Stimulated activated CD4-positive, alpha-beta T cell treated with anti-CD3 and anti-CD28 coated beads, Interleukin-15, amount 100 ng/mL, for 48 hours (primary cell): ENCODE measurements at regions not wholly inside any gene's neighbourhood (a gene's known extent, or its start where the extent isn't known, plus 50 kb on each side); places are given as distances from the start of the nearest gene placed in this dataset.

Experiments used
- DNase-seq, 2 donors: peaks; one replicate each; pipeline ENCODE4 v3.0.0-alpha.2; 2020; ENCODE audit warnings: low read depth in 2 of 2

DNA sequence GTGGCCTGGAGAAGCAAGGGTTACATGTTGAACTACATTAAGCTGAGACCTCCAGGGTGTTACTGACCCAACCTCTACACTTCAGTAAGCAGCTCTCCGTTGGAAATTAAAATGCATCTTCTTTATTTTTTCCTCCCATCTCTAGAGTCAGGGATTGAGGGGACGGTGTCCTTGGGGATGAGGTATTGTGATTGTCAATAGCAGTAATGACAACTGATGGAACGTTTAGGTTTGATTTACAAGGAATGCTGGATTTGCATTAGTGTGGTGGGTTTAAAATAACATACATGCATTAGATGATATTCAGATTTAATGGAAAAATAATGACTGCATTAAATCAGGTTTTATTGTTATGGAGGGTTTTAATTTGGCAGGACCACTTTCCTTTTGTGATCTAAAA, 82.9 kb upstream of the NTRK2 start:
- DNase-seq = no peak

DNA sequence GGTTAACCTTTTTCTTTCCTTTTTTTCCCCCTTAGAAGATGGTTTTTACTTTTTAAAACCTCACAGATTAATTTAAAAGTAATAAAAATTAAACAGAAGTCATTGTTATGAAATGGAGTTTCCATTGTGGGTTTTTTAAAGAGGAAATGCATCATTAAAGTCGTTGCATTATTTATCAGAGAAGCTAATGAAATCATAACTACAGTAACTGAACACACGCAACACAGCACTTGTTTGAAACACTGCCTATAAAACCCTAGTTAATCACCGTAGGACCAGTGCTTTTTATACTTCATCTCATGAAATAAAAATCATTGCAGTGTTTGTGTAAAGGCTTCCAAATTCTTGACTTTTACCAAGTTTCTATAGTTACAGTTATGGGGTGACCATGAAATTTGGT, 82.4 kb upstream of the NTRK2 start:
- DNase-seq = no peak

DNA sequence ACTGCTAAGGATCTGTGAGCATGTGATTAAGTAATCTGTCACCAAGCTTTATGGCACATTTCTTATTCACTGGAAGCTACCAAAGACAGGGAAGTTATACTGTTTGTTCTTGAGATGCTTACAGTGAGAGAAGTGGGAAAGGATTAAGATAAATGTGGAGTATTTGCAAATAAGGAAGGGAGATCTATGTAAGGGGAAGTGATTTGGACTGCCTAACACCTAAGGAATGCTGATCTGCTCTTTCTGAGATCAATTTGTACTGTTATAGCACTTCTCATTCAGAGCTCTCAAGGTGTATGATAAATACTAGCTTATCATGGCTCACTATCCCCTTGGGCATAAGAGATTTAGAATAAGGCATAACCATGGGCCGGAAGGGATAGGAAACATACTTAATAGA, 80.0 kb upstream of the NTRK2 start:
- DNase-seq = no peak

DNA sequence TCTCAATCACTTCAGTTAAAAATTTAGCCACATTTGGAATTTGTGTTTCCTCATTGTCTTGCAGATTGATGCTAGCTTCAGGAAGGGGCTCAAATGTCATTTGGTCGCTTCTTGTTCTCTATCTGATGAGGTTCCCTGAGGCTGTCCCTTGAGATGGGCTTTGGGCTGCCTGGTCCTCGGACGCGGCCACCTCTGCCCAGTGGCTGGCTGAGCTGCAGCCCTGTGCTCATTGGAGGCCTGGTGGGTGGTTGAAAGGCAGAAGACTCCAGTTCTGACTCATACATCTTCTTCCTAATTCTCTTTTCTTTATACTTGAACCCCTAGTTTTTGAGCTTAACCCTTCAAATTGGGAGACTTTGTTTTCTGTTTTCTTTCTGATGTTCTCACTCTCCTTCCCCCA, 78.8 kb upstream of the NTRK2 start:
- DNase-seq = no peak

DNA sequence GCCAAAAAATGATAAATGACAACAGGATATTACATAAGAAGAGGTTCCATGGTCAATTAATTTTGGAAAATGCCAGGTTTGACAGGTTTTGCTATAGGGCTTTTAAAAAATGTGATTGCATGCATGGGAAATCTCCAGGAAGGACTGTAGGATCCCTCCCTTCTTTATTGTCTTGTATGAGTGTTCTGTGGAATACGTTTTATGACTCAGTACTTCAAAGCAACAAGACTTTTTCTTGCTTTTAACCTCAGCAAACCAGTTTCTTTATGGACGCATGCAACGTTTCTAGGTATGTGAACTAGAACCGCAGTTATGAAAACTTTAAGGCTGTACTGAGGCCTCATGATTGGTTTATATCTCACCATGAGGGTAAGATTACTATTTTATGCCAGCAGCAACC, 76.6 kb upstream of the NTRK2 start:
- DNase-seq = no peak

DNA sequence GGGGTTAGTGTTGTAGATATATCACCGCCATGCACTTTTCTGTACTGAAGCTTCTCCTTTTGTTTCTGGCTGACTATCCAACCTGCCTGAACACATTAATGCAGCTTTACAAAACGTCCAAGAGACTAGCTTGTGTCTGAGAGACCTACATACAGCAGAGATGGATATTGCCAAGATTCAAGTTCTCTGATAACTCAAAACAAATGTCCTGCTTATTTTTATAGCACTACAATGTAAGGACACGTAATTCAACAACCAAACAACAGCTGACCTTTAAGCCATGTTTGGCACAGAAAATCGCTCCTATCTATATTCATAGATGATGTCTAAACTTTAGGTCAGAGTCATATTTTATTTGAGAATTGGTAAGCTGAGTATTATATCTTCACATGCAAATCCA, 76.2 kb upstream of the NTRK2 start:
- DNase-seq = no peak

DNA sequence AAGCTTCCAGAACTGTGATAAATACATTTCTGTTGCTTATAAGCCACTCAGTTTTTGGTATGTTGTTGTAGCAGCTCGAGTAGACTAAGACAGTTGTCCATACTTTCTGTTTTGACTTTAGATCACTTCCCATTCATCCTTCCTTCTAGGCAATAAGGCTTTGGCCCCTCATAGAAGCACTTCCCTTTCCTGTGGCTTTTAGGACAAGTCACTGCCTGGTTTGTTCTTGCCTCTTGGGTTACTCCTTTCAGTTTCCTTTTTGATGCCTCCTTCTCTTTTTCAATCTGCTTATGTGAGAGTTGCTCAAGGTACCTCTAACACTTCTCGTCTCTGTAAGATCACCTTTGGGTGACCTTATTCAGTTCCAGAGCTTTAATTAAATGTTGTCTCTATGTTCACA, 72.4 kb upstream of the NTRK2 start:
- no peak for DNase-seq

DNA sequence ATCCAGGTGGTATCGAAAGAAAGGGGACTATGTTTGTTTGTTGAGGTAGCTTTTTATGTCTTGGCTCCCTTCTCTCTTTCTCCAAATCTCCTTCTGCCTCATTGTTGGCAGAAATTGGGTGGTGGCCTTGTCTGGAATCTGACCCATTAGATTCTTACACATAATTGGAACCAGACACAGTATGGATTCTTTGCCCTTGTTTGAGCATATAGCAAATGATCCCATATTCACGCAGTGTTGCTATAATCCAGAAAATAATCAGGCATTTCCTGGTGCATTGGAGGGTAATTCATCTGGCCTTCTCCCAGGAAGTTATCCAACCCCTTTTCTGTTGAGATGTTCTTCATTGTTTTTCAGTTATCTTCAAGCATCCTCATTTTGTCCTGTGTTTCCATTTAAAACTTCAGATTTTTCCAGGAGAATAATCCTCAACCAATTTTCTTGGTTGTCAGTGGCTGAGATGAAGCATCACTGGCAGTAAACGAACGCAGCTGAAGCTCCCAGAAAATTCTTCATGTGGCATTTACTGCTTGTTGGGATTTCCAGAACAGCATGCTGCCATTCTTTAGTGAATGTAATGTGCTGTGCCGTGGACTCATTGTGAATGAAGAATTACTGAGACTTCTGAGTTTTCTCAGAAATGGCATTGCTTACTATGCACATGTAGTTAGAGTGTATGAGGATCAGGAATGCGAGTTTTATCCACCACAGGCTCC, 70.5 kb upstream of the NTRK2 start:
- no peak for DNase-seq

DNA sequence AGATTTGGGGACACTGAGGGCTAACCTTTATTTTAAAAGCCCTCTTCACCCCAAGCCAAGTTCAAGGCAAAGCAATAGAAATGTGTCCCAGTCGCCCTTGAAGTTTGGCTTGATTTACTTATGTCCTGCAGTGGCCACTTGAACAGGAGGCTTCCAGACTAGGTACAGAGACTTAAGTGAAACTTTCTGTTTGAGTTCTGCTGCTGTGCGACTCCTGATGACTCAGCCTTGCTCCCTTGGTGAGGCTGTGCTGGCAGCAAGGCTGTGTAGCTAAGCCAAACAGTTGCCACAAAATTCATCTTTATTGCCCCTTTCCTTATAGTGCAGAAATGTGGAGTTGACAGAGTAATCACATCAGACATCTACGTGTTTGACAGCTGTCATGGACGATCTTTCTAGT, 68.8 kb upstream of the NTRK2 start:
- no peak for DNase-seq

DNA sequence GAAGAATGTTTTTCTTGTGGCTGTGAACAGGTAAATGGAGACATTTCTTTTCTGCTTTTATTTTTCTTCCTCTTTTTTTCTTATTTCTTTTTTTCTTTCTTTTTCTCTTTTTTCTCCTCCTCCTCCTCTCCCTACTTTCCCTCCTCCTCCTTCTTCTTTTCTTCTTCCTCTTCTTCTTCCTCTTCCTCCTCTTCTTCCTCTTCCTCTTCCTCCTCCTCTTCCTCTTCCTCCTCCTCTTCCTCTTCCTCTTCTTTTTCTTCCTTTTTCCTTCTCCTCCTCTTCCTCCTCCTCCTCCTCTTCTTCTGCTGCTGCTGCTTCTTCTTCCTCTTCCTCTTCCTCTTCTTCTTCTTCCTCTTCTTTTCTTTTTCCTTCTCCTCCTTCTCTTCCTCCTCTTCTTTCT, 65.3 kb upstream of the NTRK2 start:
- DNase-seq = no peak

DNA sequence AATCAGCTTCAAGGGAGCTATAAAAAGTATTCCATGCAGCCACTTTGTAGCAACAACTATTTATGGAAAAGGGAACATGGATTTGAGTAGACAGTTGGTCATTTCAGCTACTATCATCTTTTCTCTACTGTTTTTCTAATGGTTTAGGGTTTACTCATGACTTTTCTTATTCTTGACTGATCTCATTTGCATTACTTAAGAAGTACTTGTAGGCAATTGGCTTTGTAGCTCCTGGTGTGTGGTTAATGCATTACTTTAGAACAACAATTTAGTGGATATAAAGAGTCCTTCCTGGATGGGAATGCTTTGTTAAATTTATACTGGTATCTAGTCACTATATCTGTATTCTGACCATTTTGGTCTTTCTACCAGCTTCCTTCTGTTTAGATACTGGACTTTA, 59.8 kb upstream of the NTRK2 start:
- no peak for DNase-seq

DNA sequence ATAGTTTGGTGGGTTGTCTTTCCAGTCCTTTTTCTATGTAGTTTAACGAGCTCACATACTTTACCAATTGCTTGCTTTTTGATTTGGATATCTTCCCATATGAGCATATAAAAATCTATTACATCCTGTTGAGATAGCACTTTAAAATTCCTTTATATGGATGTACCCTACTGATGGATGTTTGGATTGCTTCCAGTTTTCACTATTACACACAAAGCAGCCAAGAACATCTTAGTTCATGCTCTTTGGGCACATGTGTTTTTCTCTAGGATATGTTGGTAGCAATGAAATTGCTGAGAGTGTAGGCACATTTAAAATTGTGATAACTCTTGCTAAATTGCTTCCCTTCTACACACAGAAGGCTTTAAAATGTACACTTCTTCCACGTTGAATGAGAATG, 56.1 kb upstream of the NTRK2 start:
- no peak for DNase-seq

DNA sequence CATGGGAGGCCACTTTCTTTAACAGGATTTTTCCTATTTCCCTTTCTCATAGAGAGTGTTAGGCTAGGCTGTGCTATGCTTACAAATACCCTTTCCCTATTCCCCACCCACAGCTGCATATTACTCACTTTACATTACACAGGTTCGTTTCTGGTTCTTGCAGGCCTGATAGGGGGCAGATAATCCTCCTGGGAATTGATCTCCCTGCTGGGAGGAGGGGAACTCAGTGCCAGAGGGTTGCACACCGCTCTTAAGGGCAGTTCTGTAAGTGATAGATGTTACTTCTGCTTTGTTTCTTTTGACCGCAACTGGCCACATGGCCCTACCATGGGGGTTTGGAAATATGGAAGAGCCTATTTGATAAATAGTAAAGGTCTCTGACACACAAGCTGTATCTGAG, 54.0 kb upstream of the NTRK2 start:
- no peak for DNase-seq

DNA sequence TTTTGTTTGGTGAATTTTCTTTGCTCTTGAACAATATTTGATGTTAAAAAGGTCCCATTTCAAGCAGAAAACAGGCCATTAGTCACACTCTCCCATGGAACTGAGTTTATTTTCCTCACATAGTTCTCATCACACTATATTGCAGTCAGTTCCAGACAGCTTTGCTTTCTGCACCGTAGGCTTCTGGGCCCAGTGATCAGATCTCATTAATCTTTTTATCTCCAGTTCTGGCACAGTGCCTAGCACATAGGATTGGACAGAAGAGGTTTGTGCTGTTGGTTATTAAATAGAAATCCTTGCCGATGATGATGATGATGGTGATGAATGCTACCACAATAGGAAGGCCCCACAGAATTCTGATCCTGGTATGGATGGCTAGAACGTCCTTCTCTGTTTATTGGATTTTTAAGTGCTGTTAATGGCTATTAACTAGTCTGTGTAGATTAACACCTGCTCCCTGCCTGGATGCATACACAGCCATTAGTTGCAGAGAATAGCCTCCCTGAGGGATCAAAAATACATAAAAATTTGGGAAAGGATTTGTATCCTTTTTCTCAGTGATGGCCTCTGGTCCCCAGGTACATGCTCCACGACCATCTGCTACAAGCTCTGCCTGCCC, 52.0 kb upstream of the NTRK2 start:
- no peak for DNase-seq
